ENCODE measurements at regions not wholly inside any gene's neighbourhood (a gene's known extent, or its start where the extent isn't known, plus 50 kb on each side); places are given as distances from the start of the nearest gene placed in this dataset.

DNA sequence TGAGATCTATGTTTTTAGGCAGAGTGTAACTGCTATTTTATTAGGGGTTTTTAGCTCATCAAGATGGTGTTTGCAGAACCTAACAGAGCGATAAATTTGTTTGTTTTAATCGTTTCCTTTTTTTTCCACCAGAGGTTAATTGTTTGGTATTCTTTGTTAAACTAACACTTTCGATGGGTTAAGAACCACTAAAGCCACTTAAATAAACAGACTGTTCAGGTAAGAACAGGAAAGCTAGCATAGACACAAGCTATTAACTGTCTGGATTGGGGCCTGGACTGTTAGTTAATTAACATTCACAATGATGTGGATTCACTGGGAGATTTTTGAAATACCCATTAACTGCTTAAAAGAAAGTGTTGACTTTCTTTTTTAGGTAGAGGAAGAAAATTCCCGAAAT, 209.0 kb upstream of the COPS8 start:
- no peak for DNase-seq (ENCODE audit: unreplicated experiment)
- Mint-ChIP-seq H3K27me3 (ENCODE audit: insufficient read depth, unreplicated experiment) (no peaks in the 10 kb centered on the region), H3K4me1 (ENCODE audit: insufficient read depth, unreplicated experiment) (peaks cover 23% of the 10 kb centered on the region), H3K9me3 (ENCODE audit: unreplicated experiment) (no peaks in the 10 kb centered on the region), H3K27ac (ENCODE audit: low read depth, unreplicated experiment) (no peak overlapping the region), H3K36me3 (ENCODE audit: insufficient read depth, unreplicated experiment) (no peaks in the 10 kb centered on the region), H3K4me3 (ENCODE audit: unreplicated experiment) (no peak overlapping the region)
- ChIA-PET POLR2A (interaction anchor here (0.9 to 1.6 kb wide), 2 partner anchors 16 to 234 kb away, joined by 3 to 4 read pairs; no protein-coding TSS in a partner anchor), CTCF (interaction anchor here (0.9 kb wide), 1 partner anchor 364 kb away, joined by 5 read pairs; no protein-coding TSS in a partner anchor)
- TF ChIP-seq, protein P1, sequence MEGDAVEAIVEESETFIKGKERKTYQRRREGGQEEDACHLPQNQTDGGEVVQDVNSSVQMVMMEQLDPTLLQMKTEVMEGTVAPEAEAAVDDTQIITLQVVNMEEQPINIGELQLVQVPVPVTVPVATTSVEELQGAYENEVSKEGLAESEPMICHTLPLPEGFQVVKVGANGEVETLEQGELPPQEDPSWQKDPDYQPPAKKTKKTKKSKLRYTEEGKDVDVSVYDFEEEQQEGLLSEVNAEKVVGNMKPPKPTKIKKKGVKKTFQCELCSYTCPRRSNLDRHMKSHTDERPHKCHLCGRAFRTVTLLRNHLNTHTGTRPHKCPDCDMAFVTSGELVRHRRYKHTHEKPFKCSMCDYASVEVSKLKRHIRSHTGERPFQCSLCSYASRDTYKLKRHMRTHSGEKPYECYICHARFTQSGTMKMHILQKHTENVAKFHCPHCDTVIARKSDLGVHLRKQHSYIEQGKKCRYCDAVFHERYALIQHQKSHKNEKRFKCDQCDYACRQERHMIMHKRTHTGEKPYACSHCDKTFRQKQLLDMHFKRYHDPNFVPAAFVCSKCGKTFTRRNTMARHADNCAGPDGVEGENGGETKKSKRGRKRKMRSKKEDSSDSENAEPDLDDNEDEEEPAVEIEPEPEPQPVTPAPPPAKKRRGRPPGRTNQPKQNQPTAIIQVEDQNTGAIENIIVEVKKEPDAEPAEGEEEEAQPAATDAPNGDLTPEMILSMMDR (IDR thresholded peaks at IDR 0.05; ENCODE audit: unreplicated experiment), result no peak
- BruUV-seq (replicated peaks), result no TSS peak
- intact Hi-C loops (cut with micrococcal nuclease), result loop anchor here (10.0 kb wide), 2 partner anchors 98 to 162 kb away; no protein-coding TSS in a partner anchor

DNA sequence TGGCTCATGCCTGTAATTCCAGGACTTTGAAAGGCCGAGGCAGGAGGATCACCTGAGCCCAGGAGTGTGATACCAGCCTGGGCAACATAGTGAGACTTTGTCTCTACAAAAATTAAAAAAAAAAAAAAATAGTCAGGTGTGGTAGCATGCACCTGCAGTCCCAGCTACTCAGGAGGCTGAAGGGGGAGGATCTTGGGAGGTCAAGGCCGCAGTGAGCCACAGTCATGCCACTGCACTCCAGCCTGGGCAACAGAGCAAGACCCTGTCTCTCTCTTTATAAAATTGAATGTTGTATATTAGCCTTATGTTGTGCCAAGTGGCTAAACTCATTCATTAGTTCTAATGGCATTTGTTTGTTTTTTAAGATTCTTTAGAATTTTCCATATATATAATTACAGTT, 207.7 kb upstream of the COPS8 start:
- POLR2A ChIA-PET, result interaction anchor here (0.7 to 1.1 kb wide), 2 partner anchors 10 to 278 kb away, joined by 3 to 4 read pairs; no protein-coding TSS in a partner anchor
- Mint-ChIP-seq H3K4me3 (ENCODE audit: unreplicated experiment) (no peak overlapping the region), H3K36me3 (ENCODE audit: insufficient read depth, unreplicated experiment) (no peaks in the 10 kb centered on the region), H3K27ac (ENCODE audit: low read depth, unreplicated experiment) (no peak overlapping the region), H3K9me3 (ENCODE audit: unreplicated experiment) (peaks cover 9% of the 10 kb centered on the region), H3K27me3 (ENCODE audit: insufficient read depth, unreplicated experiment) (no peaks in the 10 kb centered on the region), H3K4me1 (ENCODE audit: insufficient read depth, unreplicated experiment) (peaks cover 19% of the 10 kb centered on the region)
- TF ChIP-seq, protein P1 (IDR thresholded peaks at IDR 0.05; ENCODE audit: unreplicated experiment), result no peak
- BruUV-seq (replicated peaks), result no TSS peak
- DNase-seq (ENCODE audit: unreplicated experiment), result no peak
- CTCF ChIA-PET, result interaction anchor here (0.6 kb wide), 1 partner anchor 1771 kb away, joined by 3 read pairs; no protein-coding TSS in a partner anchor
- intact Hi-C loops (cut with micrococcal nuclease), result loop anchor here (10.0 kb wide), 2 partner anchors 97 to 163 kb away; no protein-coding TSS in a partner anchor

DNA sequence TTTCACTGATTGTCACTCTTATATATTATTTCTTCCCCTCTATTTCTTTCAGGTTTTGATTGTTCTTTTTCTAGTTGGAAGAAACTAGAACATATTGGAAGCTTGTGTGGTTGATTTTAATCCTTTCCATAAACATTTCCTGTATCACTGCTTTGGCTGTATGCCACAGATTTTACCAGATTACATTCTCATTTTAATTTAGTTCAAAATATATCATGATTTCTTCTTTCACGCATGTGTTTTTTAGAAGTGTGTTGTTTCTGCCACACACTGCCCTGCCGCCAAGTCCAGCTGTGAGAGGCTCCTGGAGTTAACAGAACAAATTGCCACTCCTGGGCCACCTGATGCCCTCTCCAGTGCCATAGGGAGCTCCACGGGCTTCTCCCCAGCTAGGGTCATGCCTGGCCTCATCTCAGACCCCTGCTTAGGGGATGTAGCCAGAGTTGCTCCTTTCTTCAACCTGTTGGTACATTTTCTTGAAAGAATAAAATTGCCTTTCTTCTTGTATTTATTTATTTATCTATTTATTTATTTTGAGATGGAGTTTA, 206.2 kb upstream of the COPS8 start:
- Mint-ChIP-seq H3K36me3 (ENCODE audit: insufficient read depth, unreplicated experiment) (no peaks in the 10 kb centered on the region), H3K4me3 (ENCODE audit: unreplicated experiment) (no peak overlapping the region), H3K4me1 (ENCODE audit: insufficient read depth, unreplicated experiment) (peaks cover 19% of the 10 kb centered on the region), H3K27ac (ENCODE audit: low read depth, unreplicated experiment) (peak overlapping the region; percentile 35), H3K9me3 (ENCODE audit: unreplicated experiment) (peaks cover 9% of the 10 kb centered on the region), H3K27me3 (ENCODE audit: insufficient read depth, unreplicated experiment) (no peaks in the 10 kb centered on the region)
- intact Hi-C loops (cut with micrococcal nuclease), result loop anchor here (10.0 kb wide), 2 partner anchors 95 to 165 kb away; no protein-coding TSS in a partner anchor
- TF ChIP-seq, protein P1 (IDR thresholded peaks at IDR 0.05; ENCODE audit: unreplicated experiment), result no peak
- BruUV-seq (replicated peaks), result no TSS peak
- ChIA-PET CTCF (no interaction called here), POLR2A (interaction anchor here (0.6 to 1.1 kb wide), 3 partner anchors 8 to 225 kb away, joined by 3 to 6 read pairs (median 5); no protein-coding TSS in a partner anchor)
- no peak for DNase-seq (ENCODE audit: unreplicated experiment)

- peaks cover 10% of the 10 kb centered on the region for H3K4me1 Mint-ChIP-seq (ENCODE audit: insufficient read depth, unreplicated experiment)
Measured at GRCh38 chr2:236882074-236882473, 203.6 kb upstream of the COPS8 start.

More at GRCh38 chr2:236882074-236882473, 203.6 kb upstream of the COPS8 start:
- Mint-ChIP-seq H3K27me3 (ENCODE audit: insufficient read depth, unreplicated experiment) (no peaks in the 10 kb centered on the region), H3K27ac (ENCODE audit: low read depth, unreplicated experiment) (no peak overlapping the region), H3K36me3 (ENCODE audit: insufficient read depth, unreplicated experiment) (no peaks in the 10 kb centered on the region), H3K4me3 (ENCODE audit: unreplicated experiment) (no peak overlapping the region), H3K9me3 (ENCODE audit: unreplicated experiment) (peaks cover 9% of the 10 kb centered on the region)
- no peak for DNase-seq (ENCODE audit: unreplicated experiment)
- TF ChIP-seq, protein P1 (IDR thresholded peaks at IDR 0.05; ENCODE audit: unreplicated experiment), result no peak
- intact Hi-C loops (cut with micrococcal nuclease), result no loop called here
- BruUV-seq (replicated peaks), result no TSS peak
- ChIA-PET CTCF (interaction anchor here (0.6 kb wide), 1 partner anchor 46 kb away, joined by 4 read pairs; no protein-coding TSS in a partner anchor), POLR2A (no interaction called here)

All from MCF 10A (cell line).